ENCODE measurements at regions not wholly inside any gene's neighbourhood (a gene's known extent, or its start where the extent isn't known, plus 50 kb on each side); places are given as distances from the start of the nearest gene placed in this dataset.

- no peaks in the 10 kb centered on the region for H3K9me3 Mint-ChIP-seq
- Histone ChIP-seq H3K36me3 (ENCODE audit: insufficient read depth) (no peaks in the 10 kb centered on the region), H3F3A (replicated peaks; ENCODE audit: low read depth) (no peaks in the 10 kb centered on the region), H2AFZ (no peak overlapping the region), H3K27ac (ENCODE audit: low read depth) (no peak overlapping the region), H3K4me3 (no peak overlapping the region), H3K9me2 (ENCODE audit: insufficient read depth) (no peaks in the 10 kb centered on the region), H4K20me1 (replicated peaks; ENCODE audit: insufficient read depth) (no peaks in the 10 kb centered on the region), H3K4me1 (ENCODE audit: insufficient read depth) (peaks cover 24% of the 10 kb centered on the region), H3K79me2 (replicated peaks; ENCODE audit: insufficient read depth) (no peaks in the 10 kb centered on the region), H3K27me3 (ENCODE audit: insufficient read depth) (no peaks in the 10 kb centered on the region), H3K4me2 (no peak overlapping the region)
- ATAC-seq, result peak; percentile 48
- H3K4me1 Mint-ChIP-seq, result peaks cover 28% of the 10 kb centered on the region
- no peak for DNase-seq (ENCODE audit: low spot score)
- no peaks in the 10 kb centered on the region for H3K27me3 Mint-ChIP-seq (ENCODE audit: insufficient read depth, low read depth, poor library complexity)
- TF ChIP-seq EZH2phosphoT487 (IDR thresholded peaks at IDR 0.05; ENCODE audit: unreplicated experiment) (no peak), ZNF114 (CRISPR knock-in tag; IDR thresholded peaks at IDR 0.05) (no peak), NANOG (IDR thresholded peaks at IDR 0.05; ENCODE audit: borderline replicate concordance) (no peak), CREB1 (CRISPR knock-in tag; IDR thresholded peaks at IDR 0.05; ENCODE audit: low read depth) (no peak), EZH2 (IDR thresholded peaks at IDR 0.05; ENCODE audit: low read depth, unreplicated experiment) (no peak), JUNB (IDR thresholded peaks at IDR 0.05; ENCODE audit: unreplicated experiment) (no peak), ZNF331 (CRISPR knock-in tag; IDR thresholded peaks at IDR 0.05; ENCODE audit: low read depth) (no peak)
- TF ChIP-seq, protein P1, sequence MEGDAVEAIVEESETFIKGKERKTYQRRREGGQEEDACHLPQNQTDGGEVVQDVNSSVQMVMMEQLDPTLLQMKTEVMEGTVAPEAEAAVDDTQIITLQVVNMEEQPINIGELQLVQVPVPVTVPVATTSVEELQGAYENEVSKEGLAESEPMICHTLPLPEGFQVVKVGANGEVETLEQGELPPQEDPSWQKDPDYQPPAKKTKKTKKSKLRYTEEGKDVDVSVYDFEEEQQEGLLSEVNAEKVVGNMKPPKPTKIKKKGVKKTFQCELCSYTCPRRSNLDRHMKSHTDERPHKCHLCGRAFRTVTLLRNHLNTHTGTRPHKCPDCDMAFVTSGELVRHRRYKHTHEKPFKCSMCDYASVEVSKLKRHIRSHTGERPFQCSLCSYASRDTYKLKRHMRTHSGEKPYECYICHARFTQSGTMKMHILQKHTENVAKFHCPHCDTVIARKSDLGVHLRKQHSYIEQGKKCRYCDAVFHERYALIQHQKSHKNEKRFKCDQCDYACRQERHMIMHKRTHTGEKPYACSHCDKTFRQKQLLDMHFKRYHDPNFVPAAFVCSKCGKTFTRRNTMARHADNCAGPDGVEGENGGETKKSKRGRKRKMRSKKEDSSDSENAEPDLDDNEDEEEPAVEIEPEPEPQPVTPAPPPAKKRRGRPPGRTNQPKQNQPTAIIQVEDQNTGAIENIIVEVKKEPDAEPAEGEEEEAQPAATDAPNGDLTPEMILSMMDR (conservative IDR thresholded peaks at IDR 0.05; ENCODE audit: low read depth in 2 of 2), result no peak
- H3K4me3 Mint-ChIP-seq, result no peak overlapping the region
- no peaks in the 10 kb centered on the region for H3K36me3 Mint-ChIP-seq (ENCODE audit: low read depth)
- no peak overlapping the region for H3K27ac Mint-ChIP-seq
These were observed 208.5 kb downstream of the BARHL2 start for GRCh38 chr1:90508376-90509167.

DNA sequence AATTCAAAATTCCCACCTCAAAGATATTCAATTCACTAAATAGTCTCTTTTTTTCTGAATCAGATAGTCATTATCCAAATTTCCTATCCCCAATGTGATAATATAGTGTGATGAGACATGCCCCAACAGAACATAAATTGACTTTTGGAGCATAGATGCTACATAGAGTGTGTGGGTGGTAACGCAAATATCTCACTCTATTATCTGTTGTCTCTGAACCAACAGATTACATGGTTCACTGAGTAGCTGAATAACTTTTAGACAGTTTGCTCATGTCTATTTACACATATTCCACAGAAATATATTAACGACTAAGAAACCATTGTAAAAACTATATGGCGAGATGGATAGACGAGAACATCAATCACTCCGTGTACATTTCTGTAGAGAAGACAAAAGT is 209.9 kb downstream of the BARHL2 start:
- Mint-ChIP-seq H3K27me3 (ENCODE audit: insufficient read depth, low read depth, poor library complexity) (no peaks in the 10 kb centered on the region), H3K27ac (no peak overlapping the region), H3K4me3 (no peak overlapping the region), H3K36me3 (ENCODE audit: low read depth) (no peaks in the 10 kb centered on the region), H3K9me3 (no peaks in the 10 kb centered on the region), H3K4me1 (peaks cover 26% of the 10 kb centered on the region)
- no peak for ATAC-seq
- Histone ChIP-seq H3K4me2 (no peak overlapping the region), H3K27ac (ENCODE audit: low read depth) (no peak overlapping the region), H2AFZ (no peak overlapping the region), H4K20me1 (replicated peaks; ENCODE audit: insufficient read depth) (no peaks in the 10 kb centered on the region), H3K79me2 (replicated peaks; ENCODE audit: insufficient read depth) (no peaks in the 10 kb centered on the region), H3K4me1 (ENCODE audit: insufficient read depth) (peaks cover 23% of the 10 kb centered on the region), H3K4me3 (no peak overlapping the region), H3K36me3 (ENCODE audit: insufficient read depth) (no peaks in the 10 kb centered on the region), H3K27me3 (ENCODE audit: insufficient read depth) (no peaks in the 10 kb centered on the region), H3K9me2 (ENCODE audit: insufficient read depth) (no peaks in the 10 kb centered on the region), H3F3A (replicated peaks; ENCODE audit: low read depth) (no peaks in the 10 kb centered on the region)
- no peak for DNase-seq (ENCODE audit: low spot score)
- TF ChIP-seq EZH2 (IDR thresholded peaks at IDR 0.05; ENCODE audit: low read depth, unreplicated experiment) (no peak), POLR2AphosphoS5 (IDR thresholded peaks at IDR 0.05; ENCODE audit: low read depth) (no peak), ZNF331 (CRISPR knock-in tag; IDR thresholded peaks at IDR 0.05; ENCODE audit: low read depth) (no peak), CREB1 (CRISPR knock-in tag; IDR thresholded peaks at IDR 0.05; ENCODE audit: low read depth) (no peak), REST (IDR thresholded peaks at IDR 0.05; ENCODE audit: unreplicated experiment) (no peak), EZH2phosphoT487 (IDR thresholded peaks at IDR 0.05; ENCODE audit: unreplicated experiment) (no peak), ETS1 (IDR thresholded peaks at IDR 0.05) (no peak), NANOG (IDR thresholded peaks at IDR 0.05; ENCODE audit: borderline replicate concordance) (no peak), STAT1 (IDR thresholded peaks at IDR 0.05; ENCODE audit: unreplicated experiment) (no peak), JUNB (IDR thresholded peaks at IDR 0.05; ENCODE audit: unreplicated experiment) (no peak), ZNF114 (CRISPR knock-in tag; IDR thresholded peaks at IDR 0.05) (no peak)
- TF ChIP-seq, protein P1 (conservative IDR thresholded peaks at IDR 0.05; ENCODE audit: low read depth in 2 of 2), result no peak

Measured in GM23338 (cell line).